ENCODE measurements at regions not wholly inside any gene's neighbourhood (a gene's known extent, or its start where the extent isn't known, plus 50 kb on each side); places are given as distances from the start of the nearest gene placed in this dataset.
"Not testable (repeated sequence)": the region's sequence is repeated elsewhere in the genome, so short reads cannot be mapped to it uniquely, and the experiment has no call there.

DNA sequence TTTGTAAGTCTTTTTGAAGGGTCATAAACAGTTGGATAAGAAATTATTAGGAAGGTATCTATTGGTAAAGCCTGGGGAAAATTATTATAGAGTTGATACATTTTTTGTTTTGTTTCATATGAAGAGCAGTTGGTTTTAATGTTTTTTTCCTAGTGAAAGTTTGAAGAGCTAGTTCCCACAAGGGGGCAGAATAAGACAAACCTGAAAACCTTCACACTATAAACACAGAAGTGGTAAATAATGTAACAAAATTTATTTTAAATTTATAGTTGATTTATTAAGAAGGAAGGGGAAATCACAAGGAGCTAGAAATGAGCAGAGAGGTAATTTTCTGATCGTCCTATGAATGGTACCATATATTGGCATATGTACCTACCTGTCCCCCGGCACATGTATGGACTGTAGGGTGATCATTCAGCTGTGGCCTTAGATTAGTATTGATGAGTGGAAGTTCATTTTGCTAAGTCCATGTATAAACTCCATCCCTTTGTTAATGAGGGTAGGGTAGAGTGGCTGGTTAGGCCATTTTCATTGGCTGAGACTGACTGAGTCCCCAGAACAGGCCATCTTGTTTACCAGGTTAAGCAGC, 116.3 kb downstream of the TANC2 start:
- no peak for DNase-seq

- DNase-seq: no peak
These were observed 116.9 kb downstream of the TANC2 start for GRCh38 chr17:63082952-63083351.

GRCh38 chr17:63086483-63087185, 120.6 kb downstream of the TANC2 start:
- no peak for DNase-seq

DNA sequence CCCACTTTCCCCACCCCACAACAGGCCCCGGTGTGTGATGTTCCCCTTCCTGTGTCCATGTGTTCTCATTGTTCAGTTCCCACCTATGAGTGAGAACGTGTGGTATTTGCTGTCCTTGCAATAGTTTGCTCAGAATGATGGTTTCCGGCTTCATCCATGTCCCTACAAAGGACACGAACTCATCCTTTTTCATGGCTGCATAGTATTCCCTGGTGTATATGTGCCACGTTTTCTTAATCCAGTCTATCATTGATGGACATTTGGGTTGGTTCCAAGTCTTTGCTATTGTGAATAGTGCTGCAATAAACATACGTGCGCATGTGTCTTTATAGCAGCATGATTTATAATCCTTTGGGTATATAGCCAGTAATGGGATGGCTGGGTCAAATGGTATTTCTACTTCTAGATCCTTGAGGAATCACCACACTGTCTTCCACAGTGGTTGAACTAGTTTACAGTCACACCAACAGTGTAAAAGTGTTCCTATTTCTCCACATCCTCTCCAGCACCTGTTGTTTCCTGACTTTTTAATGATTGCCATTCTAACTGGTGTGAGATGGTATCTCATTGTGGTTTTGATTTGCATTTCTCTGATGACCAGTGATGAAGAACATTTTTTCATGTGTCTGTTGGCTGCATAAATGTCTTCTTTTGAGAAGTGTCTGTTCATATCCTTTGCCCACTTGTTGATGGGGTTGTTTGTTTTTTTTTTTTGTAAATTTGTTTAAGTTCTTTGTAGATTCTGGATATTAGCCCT, 124.5 kb downstream of the TANC2 start:
- not testable (repeated sequence) for DNase-seq

DNA sequence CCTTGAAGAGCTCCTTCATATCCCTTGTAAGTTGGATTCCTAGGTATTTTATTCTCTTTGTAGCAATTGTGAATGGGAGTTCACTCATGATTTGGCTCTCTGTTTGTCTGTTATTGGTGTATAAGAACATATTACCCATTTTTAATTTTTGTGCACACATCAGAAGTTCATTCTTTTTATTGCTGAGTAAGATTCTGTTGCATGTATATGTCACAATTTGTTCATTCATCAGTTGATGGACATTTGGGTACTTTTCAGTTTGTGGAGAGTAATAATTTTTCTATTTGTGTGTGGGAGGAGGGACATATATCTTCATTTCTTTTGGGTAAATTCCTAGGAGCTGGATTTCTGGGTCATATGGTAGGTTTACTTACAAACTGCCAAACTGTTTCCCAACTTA, 125.9 kb downstream of the TANC2 start:
- DNase-seq: not testable (repeated sequence)

DNA sequence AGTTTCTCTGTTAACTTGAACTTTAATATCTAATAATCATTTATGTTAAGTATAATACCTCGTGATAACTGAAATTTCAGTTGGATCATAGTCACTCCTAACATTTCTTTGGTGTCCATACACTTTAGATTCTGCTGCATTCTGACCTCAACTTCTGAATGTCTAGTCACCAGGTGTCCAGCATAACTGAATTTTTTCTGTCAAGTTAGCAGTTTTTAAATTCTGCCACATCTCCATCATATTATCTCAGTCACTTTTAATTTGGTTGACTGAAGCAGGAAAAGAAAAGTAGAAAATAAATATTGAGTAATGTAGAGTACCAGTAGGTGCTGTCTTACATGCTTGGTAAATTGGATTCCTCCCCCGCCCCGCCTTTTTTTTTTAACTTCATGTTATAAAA, 128.6 kb downstream of the TANC2 start:
- no peak for DNase-seq

DNA sequence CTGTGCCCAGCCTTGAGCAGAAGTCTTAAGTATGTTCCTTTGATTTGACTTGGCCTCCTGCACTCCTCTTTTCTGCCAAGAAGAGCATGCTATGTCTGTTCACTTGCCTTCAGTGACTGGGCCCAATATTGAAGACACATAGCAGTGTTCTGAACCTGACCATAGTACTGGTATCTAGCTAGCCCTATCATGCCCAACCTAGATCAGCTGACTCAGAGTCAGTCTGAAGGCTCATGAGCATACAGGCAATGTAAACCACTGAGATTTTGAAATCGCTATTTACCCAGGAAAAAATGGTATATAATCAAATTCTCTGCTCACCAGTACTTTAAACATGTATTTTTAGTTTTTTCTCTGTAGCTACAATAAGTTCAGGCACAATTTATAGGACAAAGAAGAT, 129.4 kb downstream of the TANC2 start:
- no peak for DNase-seq

- DNase-seq: no peak
These were observed 129.8 kb downstream of the TANC2 start for GRCh38 chr17:63095879-63096278.

DNA sequence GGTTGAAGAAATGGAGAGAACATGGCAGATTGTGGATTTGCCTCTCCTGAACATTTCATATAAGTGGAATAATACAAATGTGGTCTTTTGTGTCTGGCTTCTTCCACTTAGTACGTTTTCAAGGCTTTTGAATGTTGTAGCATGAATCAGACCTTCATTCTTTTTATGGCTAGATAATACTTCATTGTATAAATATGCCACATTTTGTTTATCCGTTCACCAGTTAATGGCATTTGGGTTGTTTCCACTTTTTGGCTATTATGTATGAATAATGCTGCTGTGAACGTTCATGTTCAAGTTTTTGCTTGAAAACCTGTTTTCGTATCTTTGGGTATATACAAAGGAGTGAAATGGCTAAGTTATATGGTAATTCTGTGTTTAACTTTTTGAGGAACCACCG, 130.4 kb downstream of the TANC2 start:
- no peak for DNase-seq

DNA sequence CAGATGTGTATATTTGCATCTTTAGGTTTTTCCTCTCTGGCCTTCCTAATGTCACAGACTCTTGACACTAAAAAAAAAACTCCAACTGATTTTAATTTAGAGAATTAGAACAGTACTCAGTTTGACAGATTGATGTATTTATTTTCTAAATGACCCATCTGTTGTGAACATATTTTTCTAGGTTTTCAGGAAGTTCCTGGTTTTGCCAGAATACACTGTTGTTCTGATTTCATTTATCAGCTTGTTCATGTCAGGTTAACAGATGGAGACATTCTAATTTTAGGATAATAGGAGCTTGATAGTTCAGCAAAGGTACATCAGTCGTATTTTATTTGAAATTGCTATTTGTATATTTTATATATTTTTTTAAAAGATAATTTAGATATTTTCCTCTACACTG, 133.4 kb downstream of the TANC2 start:
- DNase-seq: peak; percentile 7

GRCh38 chr17:63102034-63102433, 136.0 kb downstream of the TANC2 start:
- no peak for DNase-seq

GRCh38 chr17:63106050-63106449, 140.0 kb downstream of the TANC2 start:
- DNase-seq: no peak

DNA sequence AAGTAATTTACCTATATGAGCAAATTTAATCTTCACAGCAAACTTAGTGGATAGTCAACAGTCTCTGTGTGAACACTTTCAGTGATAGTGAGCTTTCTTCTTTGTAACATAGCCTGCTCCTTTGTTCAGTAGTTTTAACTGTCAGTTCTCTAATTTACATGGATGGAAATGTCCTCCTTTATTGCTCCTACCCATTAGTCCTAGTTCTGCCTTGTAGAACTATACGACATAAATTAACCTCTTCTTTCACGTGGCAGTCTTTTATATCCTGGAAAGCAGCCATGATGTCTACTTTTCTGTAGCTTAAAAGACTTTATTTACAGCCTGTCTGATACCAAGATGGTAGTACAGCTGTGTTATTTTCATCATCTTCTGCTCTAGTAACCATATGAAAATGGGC, 143.6 kb downstream of the TANC2 start:
- DNase-seq: no peak

DNA sequence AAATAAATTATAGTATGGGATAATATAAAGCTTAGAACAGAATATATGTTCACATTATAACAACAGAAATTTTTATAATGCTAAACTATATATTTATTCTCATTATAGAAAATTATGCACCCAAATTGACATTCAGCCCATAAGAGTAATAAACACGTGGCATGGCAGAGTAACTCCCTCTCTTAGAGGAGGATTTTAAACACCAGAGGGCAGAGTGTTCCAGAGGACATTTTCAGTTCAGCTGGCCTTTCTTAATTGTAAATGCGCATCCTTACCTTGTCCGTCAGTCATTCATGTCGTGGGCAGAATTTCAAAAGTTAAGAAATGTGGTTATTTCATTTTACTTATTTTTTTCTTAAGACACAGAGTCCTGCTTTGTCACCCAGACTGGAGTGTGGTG, 147.1 kb downstream of the TANC2 start:
- no peak for DNase-seq

DNA sequence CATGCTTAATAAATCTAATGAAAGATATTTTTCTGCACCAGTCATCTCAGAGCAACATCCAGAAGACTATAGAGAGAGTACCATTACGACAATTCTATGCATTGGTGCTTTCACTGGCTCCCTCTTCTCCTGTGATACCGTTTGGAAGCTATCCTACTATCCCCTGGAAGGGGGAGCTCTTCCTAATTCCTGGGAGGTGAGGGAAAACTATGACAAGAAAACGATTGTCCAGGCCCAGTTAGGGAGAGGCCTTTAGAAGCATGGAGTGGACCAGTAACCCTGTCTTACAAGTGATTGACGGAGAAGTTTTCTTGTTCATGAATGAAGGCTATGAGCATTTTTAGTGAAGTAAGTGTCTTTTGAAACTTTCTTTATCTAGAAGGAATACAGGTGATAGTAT, 150.2 kb downstream of the TANC2 start:
- no peak for DNase-seq

DNA sequence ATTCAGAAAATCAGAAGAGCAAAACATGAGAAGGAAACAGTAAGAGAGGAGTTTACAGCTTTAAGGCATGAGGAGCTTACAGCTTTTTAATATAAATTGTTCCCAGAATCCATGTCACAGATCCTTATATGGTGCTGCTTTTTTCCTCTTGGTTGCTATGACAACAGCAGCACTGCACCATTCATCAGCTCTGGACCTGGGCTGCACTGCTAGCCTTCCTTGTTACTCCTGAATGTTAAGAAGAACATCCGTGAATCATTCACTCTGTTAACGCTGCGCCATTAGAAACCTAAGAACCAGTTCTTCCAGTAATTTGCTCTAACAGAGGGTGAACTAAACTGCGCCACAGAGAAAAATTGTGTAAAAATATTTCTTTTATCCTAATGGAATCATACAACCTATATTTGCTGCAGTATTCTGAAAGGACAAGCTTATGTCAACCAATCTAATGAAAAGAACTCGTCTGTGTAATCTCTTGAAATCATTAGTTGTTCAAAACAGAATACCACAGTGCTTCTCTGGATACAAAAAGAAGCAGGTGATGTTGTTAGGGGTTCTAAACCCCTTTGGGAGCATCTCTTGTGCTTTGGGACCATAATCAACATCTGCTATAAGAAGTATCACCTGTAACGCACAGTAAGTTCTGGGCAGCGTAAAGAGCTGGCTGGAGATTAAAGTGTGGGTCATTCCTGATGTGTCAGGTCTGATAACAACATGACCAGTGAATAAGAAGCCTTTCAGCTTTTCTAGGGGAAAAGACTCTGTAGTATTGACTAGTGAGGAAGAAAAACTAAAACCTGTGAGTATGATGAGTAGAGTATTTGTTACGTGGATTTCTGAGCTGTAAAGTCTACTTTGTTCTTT, 151.2 kb downstream of the TANC2 start:
- peak; percentile 75 for DNase-seq

DNA sequence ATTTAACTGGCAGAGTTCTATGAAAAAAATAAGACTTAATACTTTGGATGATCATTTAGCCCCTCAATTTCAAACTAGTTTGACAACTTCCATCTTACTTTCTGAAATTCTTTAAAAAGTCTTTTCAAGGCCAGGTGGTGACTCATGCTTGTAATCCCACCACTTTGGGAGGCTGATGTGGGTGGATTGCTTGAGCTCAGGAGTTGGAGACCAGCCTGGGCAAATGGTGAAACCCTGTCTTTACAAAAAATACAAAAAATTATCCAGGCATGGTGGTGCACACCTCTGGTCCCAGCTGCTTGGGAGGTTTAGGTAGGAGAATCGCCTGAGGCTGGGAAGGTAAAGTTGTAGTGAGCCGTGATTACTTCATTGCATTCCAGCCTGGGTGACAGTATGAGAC, 154.4 kb downstream of the TANC2 start:
- DNase-seq: no peak

- DNase-seq: no peak
These were observed 158.5 kb downstream of the TANC2 start for GRCh38 chr17:63124536-63124935.

- no peak for DNase-seq
These were observed 158.9 kb downstream of the TANC2 start for GRCh38 chr17:63124958-63125357.

GRCh38 chr17:63125987-63126386, 160.0 kb downstream of the TANC2 start:
- DNase-seq: no peak

GRCh38 chr17:63126607-63127006, 160.6 kb downstream of the TANC2 start:
- DNase-seq: no peak

- DNase-seq: no peak
These were observed 166.4 kb downstream of the TANC2 start for GRCh38 chr17:63132459-63132911.

- no peak for DNase-seq
These were observed 167.5 kb downstream of the TANC2 start for GRCh38 chr17:63133491-63133890.
